OCI-LY7 (cell line): ENCODE measurements at regions not wholly inside any gene's neighbourhood (a gene's known extent, or its start where the extent isn't known, plus 50 kb on each side); places are given as distances from the start of the nearest gene placed in this dataset.

Experiments used
- CTCF ChIP-seq: fragments of 200-600 bp; sonication (generic); conservative IDR thresholded peaks from 2 replicates; pipeline ENCODE4 v1.5.1; 2014; ENCODE audit warnings: mild to moderate bottlenecking, antibody characterized with exemption, low read length, moderate library complexity, mixed read lengths
- EZH2phosphoT487 ChIP-seq: fragments of 200-600 bp; sonication (generic); IDR thresholded peaks from 2 replicates; pipeline ENCODE4 v1.6.1; 2018; ENCODE audit warnings: low read depth, borderline replicate concordance, mild to moderate bottlenecking, mixed run types, antibody characterized with exemption, low read length, moderate library complexity, mixed read lengths

DNA sequence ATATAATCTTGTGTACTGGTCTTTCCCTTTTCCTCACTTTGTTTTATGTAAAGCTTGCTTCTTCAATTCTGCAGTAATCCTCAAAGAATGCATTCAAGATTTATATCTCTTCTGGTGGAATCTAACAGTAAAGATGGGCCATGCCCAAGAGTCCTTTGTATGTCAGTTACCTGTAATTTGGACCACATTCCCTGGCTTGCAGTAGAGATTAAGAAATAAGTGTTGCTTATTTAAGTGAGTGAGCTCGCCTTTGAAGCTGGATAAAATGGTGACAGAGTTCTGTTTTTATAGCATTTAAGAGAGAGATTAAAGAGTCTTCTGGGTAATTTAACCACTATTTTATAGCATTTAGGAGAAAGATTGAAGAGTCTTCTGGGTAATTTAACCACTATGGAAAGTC lies 262.1 kb upstream of the ATP2B1 start:
- TF ChIP-seq CTCF, result no peak
- no peak for TF ChIP-seq EZH2phosphoT487
